ENCODE measurements at regions not wholly inside any gene's neighbourhood (a gene's known extent, or its start where the extent isn't known, plus 50 kb on each side); places are given as distances from the start of the nearest gene placed in this dataset.

GRCh38 chr16:51009359-51009758 lies 141.7 kb downstream of the SALL1 start:
- TF ChIP-seq, protein P1, sequence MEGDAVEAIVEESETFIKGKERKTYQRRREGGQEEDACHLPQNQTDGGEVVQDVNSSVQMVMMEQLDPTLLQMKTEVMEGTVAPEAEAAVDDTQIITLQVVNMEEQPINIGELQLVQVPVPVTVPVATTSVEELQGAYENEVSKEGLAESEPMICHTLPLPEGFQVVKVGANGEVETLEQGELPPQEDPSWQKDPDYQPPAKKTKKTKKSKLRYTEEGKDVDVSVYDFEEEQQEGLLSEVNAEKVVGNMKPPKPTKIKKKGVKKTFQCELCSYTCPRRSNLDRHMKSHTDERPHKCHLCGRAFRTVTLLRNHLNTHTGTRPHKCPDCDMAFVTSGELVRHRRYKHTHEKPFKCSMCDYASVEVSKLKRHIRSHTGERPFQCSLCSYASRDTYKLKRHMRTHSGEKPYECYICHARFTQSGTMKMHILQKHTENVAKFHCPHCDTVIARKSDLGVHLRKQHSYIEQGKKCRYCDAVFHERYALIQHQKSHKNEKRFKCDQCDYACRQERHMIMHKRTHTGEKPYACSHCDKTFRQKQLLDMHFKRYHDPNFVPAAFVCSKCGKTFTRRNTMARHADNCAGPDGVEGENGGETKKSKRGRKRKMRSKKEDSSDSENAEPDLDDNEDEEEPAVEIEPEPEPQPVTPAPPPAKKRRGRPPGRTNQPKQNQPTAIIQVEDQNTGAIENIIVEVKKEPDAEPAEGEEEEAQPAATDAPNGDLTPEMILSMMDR (IDR thresholded peaks at IDR 0.05) = no peak
- no peak for TF ChIP-seq POLR2A (IDR thresholded peaks at IDR 0.05)
